ENCODE measurements at regions not wholly inside any gene's neighbourhood (a gene's known extent, or its start where the extent isn't known, plus 50 kb on each side); places are given as distances from the start of the nearest gene placed in this dataset.

DNA sequence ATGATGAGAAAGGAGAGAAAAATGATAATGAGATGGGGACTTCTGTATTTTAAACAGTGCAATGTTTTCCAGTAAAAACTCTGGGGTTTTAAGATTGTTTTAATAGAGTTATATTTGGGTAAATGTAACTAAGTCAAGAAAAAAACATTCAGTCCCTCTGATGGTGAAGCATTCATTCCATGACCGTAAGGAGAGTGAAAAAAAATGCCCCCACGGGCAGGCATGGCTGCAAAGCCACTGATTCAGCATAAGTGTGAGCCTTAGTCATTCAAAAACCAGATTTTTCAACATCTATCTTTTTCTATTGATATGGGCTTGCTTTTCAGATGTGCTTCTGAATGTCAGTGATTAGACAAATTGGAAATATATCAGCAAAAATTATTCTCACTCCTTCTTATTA, 957.8 kb downstream of the SLC4A3 start:
- Histone ChIP-seq H3K27ac (no peak overlapping the region), H3K27me3 (peaks cover 0 to 3% (median 2%) of the 10 kb centered on the region in 3 donors), H3K9me3 (no peaks in the 10 kb centered on the region), H3K4me1 (no peaks in the 10 kb centered on the region), H3K4me3 (no peak overlapping the region), H3K36me3 (no peaks in the 10 kb centered on the region)
- DNase-seq = no peak
- ATAC-seq = no peak
- intact Hi-C loops (cut with DNase I; ENCODE audit: low total_unique reads) (no loop called here), in situ Hi-C loops (cut with MboI; ENCODE audit: low sequenced_read_pairs in 4 of 4) (no loop called here)
- TF ChIP-seq POLR2A (IDR thresholded peaks at IDR 0.05) (no peak), CTCF (IDR thresholded peaks at IDR 0.05 in 4 of 5, conservative IDR thresholded peaks at IDR 0.05 in 1 of 5) (no peak)

DNA sequence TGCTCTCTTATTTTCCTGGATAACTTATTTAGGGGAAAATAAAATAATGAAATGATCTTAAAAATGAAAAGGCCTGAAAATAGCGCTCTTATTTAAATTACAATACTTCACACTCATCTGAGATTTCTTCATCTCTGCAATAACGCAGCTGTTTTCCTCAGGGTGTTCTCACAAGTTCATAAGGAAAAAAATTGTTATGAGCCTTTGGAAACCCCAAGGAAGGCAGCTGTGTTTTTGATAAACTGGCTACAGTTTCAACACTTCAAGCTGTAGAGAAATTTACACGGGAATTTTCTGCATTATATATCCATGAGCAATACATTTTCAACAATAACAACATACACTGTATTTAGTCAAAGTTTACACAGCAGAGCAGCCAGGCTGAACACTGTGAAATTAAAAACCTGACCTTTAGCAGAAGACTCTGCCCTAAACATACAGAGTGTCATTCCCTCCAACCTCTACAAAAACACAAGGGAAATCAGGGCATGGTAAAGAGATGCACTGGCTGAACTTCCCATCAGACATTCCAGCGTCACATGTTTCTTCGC, 959.6 kb downstream of the SLC4A3 start:
- no peaks in the 10 kb centered on the region for H3K36me3 ChIP-seq
- DNase-seq (no peak), ATAC-seq (no peak)
- in situ Hi-C loops (cut with MboI; ENCODE audit: low sequenced_read_pairs in 4 of 4) = no loop called here
- no peak for TF ChIP-seq CTCF (IDR thresholded peaks at IDR 0.05 in 4 of 5, conservative IDR thresholded peaks at IDR 0.05 in 1 of 5)
- H3K9me3 ChIP-seq = no peaks in the 10 kb centered on the region
- no peak overlapping the region for H3K4me3 ChIP-seq
- intact Hi-C loops (cut with DNase I; ENCODE audit: low total_unique reads) = no loop called here
- H3K27ac ChIP-seq = no peak overlapping the region
- H3K27me3 ChIP-seq = peaks cover 0 to 3% (median 2%) of the 10 kb centered on the region in 3 donors
- H3K4me1 ChIP-seq = no peaks in the 10 kb centered on the region

GRCh38 chr2:220588148-220588547, 960.7 kb downstream of the SLC4A3 start:
- Histone ChIP-seq H3K36me3 (no peaks in the 10 kb centered on the region), H3K9me3 (no peaks in the 10 kb centered on the region), H3K4me3 (no peak overlapping the region), H3K27ac (no peak overlapping the region), H3K4me1 (no peaks in the 10 kb centered on the region), H3K27me3 (peaks cover 0 to 3% (median 2%) of the 10 kb centered on the region in 3 donors)
- ATAC-seq = no peak
- in situ Hi-C loops (cut with MboI; ENCODE audit: low sequenced_read_pairs in 4 of 4) = no loop called here
- no peak for DNase-seq
- intact Hi-C loops (cut with DNase I; ENCODE audit: low total_unique reads) = no loop called here
- TF ChIP-seq POLR2A (IDR thresholded peaks at IDR 0.05) = no peak
- no peak for TF ChIP-seq CTCF (IDR thresholded peaks at IDR 0.05 in 4 of 5, conservative IDR thresholded peaks at IDR 0.05 in 1 of 5)

DNA sequence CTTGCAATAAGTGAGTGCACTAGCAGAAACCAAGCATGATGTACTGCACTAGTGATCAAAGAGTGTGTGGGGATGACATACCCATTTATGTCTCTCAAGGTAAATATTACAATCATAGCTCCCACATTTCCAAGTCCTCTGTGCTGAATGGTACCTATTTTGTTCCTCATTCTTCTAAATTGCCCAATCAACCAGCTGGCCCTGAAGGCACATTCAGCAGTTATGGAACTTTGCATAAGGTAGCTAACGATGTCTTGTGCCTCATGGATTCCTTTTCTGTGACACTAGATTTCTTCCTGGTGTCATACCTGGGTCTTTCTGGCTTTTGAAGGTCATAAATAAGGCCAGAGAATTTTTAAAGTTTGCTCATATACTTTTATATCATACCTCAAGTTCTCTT, 963.0 kb downstream of the SLC4A3 start:
- in situ Hi-C loops (cut with MboI; ENCODE audit: low sequenced_read_pairs in 4 of 4) = no loop called here
- Histone ChIP-seq H3K4me3 (no peak overlapping the region), H3K4me1 (no peaks in the 10 kb centered on the region), H3K27ac (no peak overlapping the region), H3K36me3 (no peaks in the 10 kb centered on the region), H3K27me3 (peaks cover 0 to 3% (median 0%) of the 10 kb centered on the region in 3 donors), H3K9me3 (no peaks in the 10 kb centered on the region)
- ATAC-seq (no peak), DNase-seq (no peak)
- intact Hi-C loops (cut with DNase I; ENCODE audit: low total_unique reads) = no loop called here
- TF ChIP-seq CTCF (IDR thresholded peaks at IDR 0.05 in 4 of 5, conservative IDR thresholded peaks at IDR 0.05 in 1 of 5) = no peak
- no peak for TF ChIP-seq POLR2A (IDR thresholded peaks at IDR 0.05)

DNA sequence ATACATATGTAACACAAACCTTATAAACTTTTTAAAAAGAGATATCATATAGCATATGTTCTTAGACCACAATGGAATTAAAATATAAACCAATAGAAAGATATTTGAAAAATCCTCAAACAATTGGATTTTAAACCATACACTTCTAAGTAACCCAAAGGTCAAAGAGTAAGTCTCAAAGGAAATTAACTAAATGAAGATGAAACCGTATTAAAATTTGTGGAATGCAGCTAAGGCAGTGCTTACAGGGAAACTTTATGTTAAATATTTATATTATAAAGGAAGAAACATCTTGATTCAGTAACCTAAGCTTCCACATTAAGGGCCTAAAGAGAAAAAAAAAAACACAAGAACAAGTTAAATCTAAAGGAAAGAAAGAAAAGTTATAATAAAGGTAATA, 966.1 kb downstream of the SLC4A3 start:
- H3K9me3 ChIP-seq = no peaks in the 10 kb centered on the region
- H3K36me3 ChIP-seq = no peaks in the 10 kb centered on the region
- no peak for TF ChIP-seq POLR2A (IDR thresholded peaks at IDR 0.05)
- no peak for TF ChIP-seq CTCF (IDR thresholded peaks at IDR 0.05 in 4 of 5, conservative IDR thresholded peaks at IDR 0.05 in 1 of 5)
- intact Hi-C loops (cut with DNase I; ENCODE audit: low total_unique reads) (no loop called here), in situ Hi-C loops (cut with MboI; ENCODE audit: low sequenced_read_pairs in 4 of 4) (no loop called here)
- H3K27me3 ChIP-seq = no peaks in the 10 kb centered on the region
- H3K4me3 ChIP-seq = no peak overlapping the region
- DNase-seq = no peak
- ATAC-seq = no peak
- no peak overlapping the region for H3K27ac ChIP-seq
- no peaks in the 10 kb centered on the region for H3K4me1 ChIP-seq

Data from gastrocnemius medialis (tissue), 4 donors.